ENCODE measurements at regions not wholly inside any gene's neighbourhood (a gene's known extent, or its start where the extent isn't known, plus 50 kb on each side); places are given as distances from the start of the nearest gene placed in this dataset.

DNA sequence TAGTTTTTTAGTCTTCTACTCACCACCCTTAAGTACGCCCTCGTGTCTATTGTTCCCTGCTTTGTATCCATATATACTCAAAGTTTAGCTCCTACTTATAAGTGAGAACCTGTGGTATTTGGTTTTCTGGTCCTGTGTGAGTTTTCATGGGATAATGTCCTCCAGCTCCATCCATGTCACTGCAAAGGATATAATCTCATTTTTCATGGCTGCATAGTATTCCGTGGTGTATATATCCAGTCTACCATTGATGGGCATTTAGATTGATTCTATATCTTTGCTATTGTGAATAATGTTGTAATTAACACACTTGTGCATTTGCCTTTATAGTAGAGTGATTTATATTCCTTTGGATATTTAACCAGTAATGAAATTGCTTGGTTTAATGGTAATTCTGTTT, 579.9 kb downstream of the CDH18 start:
- no peaks in the 10 kb centered on the region for H3K23me2 ChIP-seq (ENCODE audit: low read depth, low read length)
- H4K91ac ChIP-seq (replicated peaks; ENCODE audit: insufficient read length, low read length): no peak overlapping the region
- DNase-seq (ENCODE audit: low read depth in 1 of 2, low spot score in 2 of 2) (no peak), FAIRE-seq (no peak)
- no peak overlapping the region for H3K27ac ChIP-seq (ENCODE audit: low read depth, low read length)
- no peak overlapping the region for H2AFZ ChIP-seq (ENCODE audit: low read length)
- 98% methylated on average over 3 of the region's 3 CpGs; no CpG with 5 or more reads in 1 of the 2 experiments for WGBS, 2 experiments (ENCODE audit: extremely low coverage in 1 of 2, insufficient coverage in 1 of 2, insufficient read length in 1 of 2, insufficient replicate concordance in 2 of 2, low coverage in 1 of 2, low lambda C conversion rate in 2 of 2, missing lambda C conversion rate in 1 of 2)
- H2BK15ac ChIP-seq (ENCODE audit: low read length): no peak overlapping the region
- no peak overlapping the region for H2BK5ac ChIP-seq (ENCODE audit: low read depth, low read length)
- no peak overlapping the region for H3K14ac ChIP-seq (ENCODE audit: insufficient read length)
- peaks cover 0 to 4% of the 10 kb centered on the region in 2 experiments; a peak in 1 of 4 replicates for H3K9me3 ChIP-seq (ENCODE audit: insufficient read depth in 2 of 2, low read depth in 1 of 2, low read length in 1 of 2)
- H3K56ac ChIP-seq (replicated peaks; ENCODE audit: insufficient read length, low read depth, low read length): no peak overlapping the region
- no peaks in the 10 kb centered on the region for H3K79me1 ChIP-seq (ENCODE audit: low read depth, low read length)
- no peak overlapping the region for H2BK12ac ChIP-seq (ENCODE audit: low read depth, low read length)
- no peaks in the 10 kb centered on the region for H3K36me3 ChIP-seq (ENCODE audit: control insufficient read depth in 2 of 4, insufficient read depth in 4 of 4, low read length in 3 of 4)
- H3K4me1 ChIP-seq (replicated peaks in 1 of 4; ENCODE audit: control insufficient read depth in 3 of 4, insufficient read depth in 4 of 4, low read length in 3 of 4): no peaks in the 10 kb centered on the region
- H2BK20ac ChIP-seq (ENCODE audit: low read length): no peak overlapping the region
- H4K5ac ChIP-seq (ENCODE audit: insufficient read length, low read depth, low read length): no peak overlapping the region
- no peak overlapping the region for H4K8ac ChIP-seq (ENCODE audit: extremely low read depth, insufficient read depth, low read length)
- no peak overlapping the region for H3K23ac ChIP-seq (ENCODE audit: insufficient read length)
- no peak overlapping the region for H3K4me3 ChIP-seq (ENCODE audit: extremely low read depth in 1 of 4, insufficient read depth in 2 of 4, low read depth in 3 of 4, low read length in 4 of 4)
- no peak overlapping the region for H3K9ac ChIP-seq (replicated peaks in 1 of 4; ENCODE audit: extremely low read depth in 1 of 4, low read depth in 3 of 4, low read length in 3 of 4)
- H4K20me1 ChIP-seq (replicated peaks in 1 of 2; ENCODE audit: control insufficient read depth in 1 of 2, insufficient read depth in 2 of 2, low read length in 2 of 2): no peaks in the 10 kb centered on the region
- H3K27me3 ChIP-seq (replicated peaks in 1 of 4; ENCODE audit: control insufficient read depth in 3 of 4, extremely low read depth in 1 of 4, insufficient read depth in 3 of 4, low read length in 3 of 4): no peaks in the 10 kb centered on the region
- H3K4me2 ChIP-seq (ENCODE audit: insufficient read depth in 1 of 2, low read depth in 2 of 2, low read length in 2 of 2): no peak overlapping the region
- H3K18ac ChIP-seq (ENCODE audit: extremely low read depth, low read length): no peak overlapping the region
- no peak overlapping the region for H2AK5ac ChIP-seq (ENCODE audit: low read depth, low read length)
- no peak overlapping the region for H2BK120ac ChIP-seq (replicated peaks; ENCODE audit: low read depth, low read length)
- ChIA-PET POLR2A (ENCODE audit: partially characterized antibody) (no interaction called here), CTCF (ENCODE audit: partially characterized antibody) (no interaction called here)
- no peak overlapping the region for H3K4ac ChIP-seq (replicated peaks; ENCODE audit: insufficient read length, low read depth, low read length)
- H3K79me2 ChIP-seq (ENCODE audit: control insufficient read depth in 1 of 2, insufficient read depth in 2 of 2, low read length in 2 of 2): no peaks in the 10 kb centered on the region
- TF ChIP-seq MAFK (IDR thresholded peaks at IDR 0.05; ENCODE audit: low read depth, low read length): no peak
- TF ChIP-seq HDAC6 (IDR thresholded peaks at IDR 0.05; ENCODE audit: low read depth, low read length): no peak
- TF ChIP-seq CBX5 (IDR thresholded peaks at IDR 0.05; ENCODE audit: low read depth, low read length): no peak
- TF ChIP-seq RXRA (IDR thresholded peaks at IDR 0.05; ENCODE audit: insufficient read depth, low read depth, low read length): no peak
- no peak for TF ChIP-seq TAF1 (IDR thresholded peaks at IDR 0.05; ENCODE audit: low read depth, low read length)
- no peak for TF ChIP-seq CTCF (IDR thresholded peaks at IDR 0.05; ENCODE audit: control extremely low read depth in 1 of 3, insufficient read depth in 1 of 3, low read depth in 1 of 3, low read length in 3 of 3)
- no peak for TF ChIP-seq FOSL1 (IDR thresholded peaks at IDR 0.05; ENCODE audit: insufficient read depth, low read depth, low read length)
- no peak for TF ChIP-seq RFX5 (IDR thresholded peaks at IDR 0.05; ENCODE audit: borderline replicate concordance, low read depth, low read length)
- TF ChIP-seq SIX5 (IDR thresholded peaks at IDR 0.05; ENCODE audit: low read depth, low read length): no peak
- no peak for TF ChIP-seq CHD2 (IDR thresholded peaks at IDR 0.05; ENCODE audit: low read length)
- no peak for TF ChIP-seq KDM1A (IDR thresholded peaks at IDR 0.05; ENCODE audit: borderline replicate concordance, low read length)
- TF ChIP-seq RNF2 (IDR thresholded peaks at IDR 0.05; ENCODE audit: borderline replicate concordance, low read depth, low read length, missing control alignments, poor library complexity, severe bottlenecking): no peak
- TF ChIP-seq RBBP5 (IDR thresholded peaks at IDR 0.05; ENCODE audit: borderline replicate concordance, low read depth, low read length): no peak

Measured in H1 (cell line).